Fibroblast of villous mesenchyme (primary cell): ENCODE measurements at regions not wholly inside any gene's neighbourhood (a gene's known extent, or its start where the extent isn't known, plus 50 kb on each side); places are given as distances from the start of the nearest gene placed in this dataset.

Experiments used
- DNase-seq: peaks from one replicate; pipeline ENCODE4 v3.0.0-alpha.2; 2010; ENCODE audit warnings: low read depth
- H3K4me3 ChIP-seq: 2 replicates; pipeline ENCODE4 v1.5.1; 2011; ENCODE audit warnings: low read depth, mild to moderate bottlenecking, low read length
- TF ChIP-seq, protein P1 (sequence below): IDR thresholded peaks from 2 replicates; pipeline ENCODE4 v1.5.1; 2012; ENCODE audit warnings: low read depth, mild to moderate bottlenecking, low read length; ENCODE audit not compliant: insufficient read depth

DNA sequence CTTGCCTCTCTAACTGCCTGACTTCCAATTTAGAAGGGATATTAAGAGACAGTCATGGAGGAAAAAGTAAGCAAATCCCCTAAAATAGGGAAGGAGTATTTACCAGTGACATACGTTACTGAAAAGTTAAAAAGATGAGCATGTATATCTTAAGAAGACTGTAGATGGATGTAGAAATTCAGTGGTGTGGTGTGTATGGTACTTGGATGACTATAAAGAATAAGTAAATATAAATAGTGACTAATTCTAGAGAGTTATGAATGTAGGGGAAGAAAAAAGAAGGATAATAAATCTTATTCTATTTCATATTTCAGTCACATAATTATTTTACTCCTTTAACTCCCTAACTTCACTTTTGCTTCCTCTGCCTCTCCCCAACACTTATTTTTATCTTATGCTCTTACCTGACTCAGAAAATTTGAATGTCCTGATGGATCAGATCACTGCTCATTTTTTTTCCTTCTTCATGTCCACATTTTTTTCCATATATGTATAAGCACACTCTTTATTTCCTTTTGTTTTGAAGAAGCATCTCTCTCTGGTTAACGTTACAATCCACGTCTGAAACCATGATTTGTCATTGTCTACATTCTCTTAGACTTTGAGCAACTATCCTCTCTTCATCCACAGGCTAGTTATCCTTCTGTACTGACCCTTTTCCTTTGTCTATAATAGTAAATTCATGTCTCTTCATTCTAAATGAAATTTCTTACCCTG, 422.7 kb upstream of the SYT1 start:
- TF ChIP-seq, protein P1, sequence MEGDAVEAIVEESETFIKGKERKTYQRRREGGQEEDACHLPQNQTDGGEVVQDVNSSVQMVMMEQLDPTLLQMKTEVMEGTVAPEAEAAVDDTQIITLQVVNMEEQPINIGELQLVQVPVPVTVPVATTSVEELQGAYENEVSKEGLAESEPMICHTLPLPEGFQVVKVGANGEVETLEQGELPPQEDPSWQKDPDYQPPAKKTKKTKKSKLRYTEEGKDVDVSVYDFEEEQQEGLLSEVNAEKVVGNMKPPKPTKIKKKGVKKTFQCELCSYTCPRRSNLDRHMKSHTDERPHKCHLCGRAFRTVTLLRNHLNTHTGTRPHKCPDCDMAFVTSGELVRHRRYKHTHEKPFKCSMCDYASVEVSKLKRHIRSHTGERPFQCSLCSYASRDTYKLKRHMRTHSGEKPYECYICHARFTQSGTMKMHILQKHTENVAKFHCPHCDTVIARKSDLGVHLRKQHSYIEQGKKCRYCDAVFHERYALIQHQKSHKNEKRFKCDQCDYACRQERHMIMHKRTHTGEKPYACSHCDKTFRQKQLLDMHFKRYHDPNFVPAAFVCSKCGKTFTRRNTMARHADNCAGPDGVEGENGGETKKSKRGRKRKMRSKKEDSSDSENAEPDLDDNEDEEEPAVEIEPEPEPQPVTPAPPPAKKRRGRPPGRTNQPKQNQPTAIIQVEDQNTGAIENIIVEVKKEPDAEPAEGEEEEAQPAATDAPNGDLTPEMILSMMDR = no peak
- DNase-seq = peak; percentile 5
- no peak overlapping the region for H3K4me3 ChIP-seq

DNA sequence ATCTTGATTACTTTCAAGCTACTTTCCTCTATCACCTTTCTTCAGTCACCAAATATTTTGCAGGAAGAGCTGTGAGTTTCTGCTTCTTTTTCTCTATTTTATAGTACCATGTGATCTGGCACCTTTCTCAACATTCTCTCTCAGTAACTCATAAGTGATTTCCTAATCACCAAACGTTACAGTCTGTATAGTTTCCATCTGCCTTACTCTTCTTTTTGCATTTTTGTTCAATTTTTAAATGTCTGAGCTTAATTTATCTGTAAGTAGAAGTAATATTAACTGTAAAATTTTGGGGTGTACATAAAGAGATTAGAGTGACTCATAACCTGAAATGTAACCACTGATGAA, 422.1 kb upstream of the SYT1 start:
- TF ChIP-seq, protein P1 = no peak
- H3K4me3 ChIP-seq = no peak overlapping the region
- peak; percentile 38 for DNase-seq

DNA sequence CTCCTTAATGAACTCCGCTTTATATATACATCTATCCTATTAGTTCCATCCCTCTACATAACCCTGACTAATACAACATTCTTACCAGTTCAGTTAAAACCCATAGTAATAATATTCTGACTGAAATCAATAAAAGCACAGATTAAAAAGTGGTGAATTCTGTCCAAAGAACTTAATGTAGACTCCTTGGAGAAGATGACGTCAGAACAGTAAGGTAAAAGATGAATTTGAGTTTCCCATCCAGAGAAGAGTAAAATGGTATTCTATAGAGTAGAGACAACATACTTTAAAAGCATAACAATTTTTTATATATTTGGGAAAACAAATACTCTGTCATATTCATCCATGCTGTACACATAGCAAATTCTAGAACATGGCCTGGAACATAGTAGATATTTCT, 418.0 kb upstream of the SYT1 start:
- no peak overlapping the region for H3K4me3 ChIP-seq
- TF ChIP-seq, protein P1 = no peak
- DNase-seq = no peak

DNA sequence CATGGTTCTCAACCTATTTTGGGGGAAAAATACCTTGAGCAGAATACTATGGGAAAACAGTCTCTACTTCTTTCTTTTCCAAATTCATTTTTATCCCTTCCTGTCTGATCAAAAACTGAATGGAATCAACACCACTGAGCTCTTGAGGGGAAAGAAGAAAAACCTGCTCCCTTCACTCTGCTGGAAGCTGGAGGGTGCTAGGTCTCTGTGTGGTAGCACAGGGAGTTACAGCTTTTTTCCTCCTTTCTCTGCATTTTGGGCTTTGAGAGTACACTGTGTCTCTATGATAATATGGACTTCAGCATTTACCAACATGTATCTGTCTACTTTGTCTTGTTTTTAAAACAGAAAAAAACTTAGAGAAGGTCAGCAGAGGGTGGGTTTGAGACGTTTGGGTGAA, 417.2 kb upstream of the SYT1 start:
- DNase-seq = no peak
- TF ChIP-seq, protein P1 = no peak
- H3K4me3 ChIP-seq = no peak overlapping the region

DNA sequence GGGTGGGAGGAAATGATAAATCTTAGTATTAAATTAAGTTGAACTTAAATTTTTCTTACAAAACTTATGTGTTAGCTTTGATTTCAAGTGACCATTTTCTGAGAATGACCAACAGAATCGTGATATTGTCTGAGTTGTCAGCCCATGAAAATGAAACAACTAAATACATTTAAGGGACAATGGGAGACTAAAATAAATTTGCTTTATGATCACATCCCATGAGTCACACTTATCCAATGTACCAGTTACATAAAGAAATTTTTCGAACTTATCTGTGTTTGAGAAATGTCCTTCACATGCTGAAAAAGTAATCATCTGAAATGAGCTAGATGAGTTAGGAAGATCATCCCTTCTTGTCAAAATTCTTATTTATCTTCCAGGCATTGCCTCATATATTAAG, 415.9 kb upstream of the SYT1 start:
- no peak for DNase-seq
- H3K4me3 ChIP-seq = no peak overlapping the region
- TF ChIP-seq, protein P1 = no peak

DNA sequence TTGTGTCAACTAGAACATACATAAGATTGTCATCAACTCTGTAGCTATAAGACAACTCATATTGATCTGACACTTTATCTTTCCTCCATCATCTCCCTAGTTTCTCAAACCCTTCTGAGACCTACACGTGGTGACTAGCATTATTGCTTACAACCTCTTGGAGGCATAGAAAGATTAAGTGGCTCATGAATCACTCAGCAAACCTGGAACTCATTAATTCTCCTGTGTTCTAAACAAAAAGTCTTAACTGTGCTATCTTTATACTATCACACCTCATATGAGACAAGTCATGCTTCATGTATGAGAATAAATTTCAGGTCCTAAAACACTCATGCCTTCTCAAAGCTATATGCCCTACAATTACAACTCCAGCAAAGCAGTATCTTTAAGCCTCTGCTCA, 408.6 kb upstream of the SYT1 start:
- TF ChIP-seq, protein P1 = no peak
- H3K4me3 ChIP-seq = no peak overlapping the region
- no peak for DNase-seq

DNA sequence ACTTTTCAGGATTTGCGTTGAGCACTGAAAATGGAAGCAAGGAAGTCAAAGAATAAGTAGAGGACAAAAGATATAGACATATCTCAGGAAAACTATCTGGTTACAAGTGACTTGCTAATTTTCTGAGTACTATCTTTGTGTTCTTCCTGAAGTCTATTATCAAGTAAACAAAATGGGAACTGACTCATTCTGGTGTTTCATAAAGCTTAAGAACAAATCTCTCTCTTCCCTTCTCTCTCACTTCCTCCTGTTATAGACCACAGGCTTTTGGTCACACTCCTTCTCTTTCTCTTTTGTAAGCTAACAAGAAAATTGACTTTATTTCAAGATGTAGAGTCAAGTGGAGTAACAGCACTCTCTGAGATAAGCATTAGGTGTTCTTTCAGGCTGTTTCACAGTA, 406.6 kb upstream of the SYT1 start:
- TF ChIP-seq, protein P1 = no peak
- no peak overlapping the region for H3K4me3 ChIP-seq
- DNase-seq = peak; percentile 27
